ENCODE measurements at regions not wholly inside any gene's neighbourhood (a gene's known extent, or its start where the extent isn't known, plus 50 kb on each side); places are given as distances from the start of the nearest gene placed in this dataset.

GRCh38 chrX:44765556-44765955 is 78.3 kb upstream of the DUSP21 start:
- Histone ChIP-seq H2BK12ac (ENCODE audit: low read depth, low read length) (no peak overlapping the region), H3K4me2 (ENCODE audit: insufficient read depth in 1 of 2, low read depth in 2 of 2, low read length in 2 of 2) (no peak overlapping the region), H4K91ac (replicated peaks; ENCODE audit: insufficient read length, low read length) (no peak overlapping the region), H3K36me3 (ENCODE audit: control insufficient read depth in 2 of 4, insufficient read depth in 4 of 4, low read length in 3 of 4) (no peaks in the 10 kb centered on the region), H3K56ac (replicated peaks; ENCODE audit: insufficient read length, low read depth, low read length) (no peak overlapping the region), H3K4me1 (replicated peaks in 1 of 4; ENCODE audit: control insufficient read depth in 3 of 4, insufficient read depth in 4 of 4, low read length in 3 of 4) (no peaks in the 10 kb centered on the region), H2AFZ (ENCODE audit: low read length) (no peak overlapping the region), H3K9me3 (ENCODE audit: insufficient read depth in 2 of 2, low read depth in 1 of 2, low read length in 1 of 2) (no peaks in the 10 kb centered on the region), H3K79me1 (ENCODE audit: low read depth, low read length) (no peaks in the 10 kb centered on the region), H3K14ac (ENCODE audit: insufficient read length) (no peak overlapping the region), H2BK120ac (replicated peaks; ENCODE audit: low read depth, low read length) (no peak overlapping the region), H3K27me3 (replicated peaks in 1 of 4; ENCODE audit: control insufficient read depth in 3 of 4, extremely low read depth in 1 of 4, insufficient read depth in 3 of 4, low read length in 3 of 4) (no peaks in the 10 kb centered on the region), H3K23ac (ENCODE audit: insufficient read length) (no peak overlapping the region), H3K4ac (replicated peaks; ENCODE audit: insufficient read length, low read depth, low read length) (no peak overlapping the region), H2BK15ac (ENCODE audit: low read length) (no peak overlapping the region), H4K8ac (ENCODE audit: extremely low read depth, insufficient read depth, low read length) (no peak overlapping the region), H3K4me3 (ENCODE audit: extremely low read depth in 1 of 4, insufficient read depth in 2 of 4, low read depth in 3 of 4, low read length in 4 of 4) (no peak overlapping the region), H2BK20ac (ENCODE audit: low read length) (no peak overlapping the region), H3K23me2 (ENCODE audit: low read depth, low read length) (no peaks in the 10 kb centered on the region), H3K79me2 (ENCODE audit: control insufficient read depth in 1 of 2, insufficient read depth in 2 of 2, low read length in 2 of 2) (no peaks in the 10 kb centered on the region), H3K18ac (ENCODE audit: extremely low read depth, low read length) (no peak overlapping the region), H2BK5ac (ENCODE audit: low read depth, low read length) (no peak overlapping the region), H3K9ac (replicated peaks in 1 of 4; ENCODE audit: extremely low read depth in 1 of 4, low read depth in 3 of 4, low read length in 3 of 4) (no peak overlapping the region), H4K5ac (ENCODE audit: insufficient read length, low read depth, low read length) (no peak overlapping the region), H3K27ac (ENCODE audit: low read depth, low read length) (no peak overlapping the region), H4K20me1 (replicated peaks in 1 of 2; ENCODE audit: control insufficient read depth in 1 of 2, insufficient read depth in 2 of 2, low read length in 2 of 2) (no peaks in the 10 kb centered on the region), H2AK5ac (ENCODE audit: low read depth, low read length) (no peak overlapping the region)
- ChIA-PET CTCF (ENCODE audit: partially characterized antibody) (no interaction called here), POLR2A (ENCODE audit: partially characterized antibody) (no interaction called here)
- WGBS, 2 experiments (ENCODE audit: extremely low coverage in 1 of 2, insufficient coverage in 1 of 2, insufficient read length in 1 of 2, insufficient replicate concordance in 2 of 2, low coverage in 1 of 2, low lambda C conversion rate in 2 of 2, missing lambda C conversion rate in 1 of 2) = 79% methylated on average over 2 of the region's 2 CpGs; no CpG with 5 or more reads in 1 of the 2 experiments
- FAIRE-seq (no peak), DNase-seq (ENCODE audit: low read depth in 1 of 2, low spot score in 2 of 2) (no peak)
- TF ChIP-seq MAX (IDR thresholded peaks at IDR 0.05) (no peak), PHF8 (conservative IDR thresholded peaks at IDR 0.05; ENCODE audit: low read depth, low read length) (no peak), SP4 (IDR thresholded peaks at IDR 0.05; ENCODE audit: low read length) (no peak), RBBP5 (IDR thresholded peaks at IDR 0.05; ENCODE audit: borderline replicate concordance, low read depth, low read length) (no peak), MAFK (IDR thresholded peaks at IDR 0.05; ENCODE audit: low read depth, low read length) (no peak), SUZ12 (IDR thresholded peaks at IDR 0.05; ENCODE audit: low read length) (no peak), SIX5 (IDR thresholded peaks at IDR 0.05; ENCODE audit: low read depth, low read length) (no peak), YY1 (IDR thresholded peaks at IDR 0.05; ENCODE audit: low read depth, low read length) (no peak), BACH1 (IDR thresholded peaks at IDR 0.05; ENCODE audit: low read length) (no peak), JUND (IDR thresholded peaks at IDR 0.05; ENCODE audit: low read length) (no peak), RXRA (IDR thresholded peaks at IDR 0.05; ENCODE audit: insufficient read depth, low read depth, low read length) (no peak), RFX5 (IDR thresholded peaks at IDR 0.05; ENCODE audit: borderline replicate concordance, low read depth, low read length) (no peak), ATF2 (IDR thresholded peaks at IDR 0.05; ENCODE audit: low read length) (no peak), ASH2L (IDR thresholded peaks at IDR 0.05; ENCODE audit: low read length) (no peak), TEAD4 (IDR thresholded peaks at IDR 0.05; ENCODE audit: low read depth, low read length) (no peak)
